HEK293 (cell line): ENCODE measurements at regions not wholly inside any gene's neighbourhood (a gene's known extent, or its start where the extent isn't known, plus 50 kb on each side); places are given as distances from the start of the nearest gene placed in this dataset.
"Not testable (repeated sequence)": the region's sequence is repeated elsewhere in the genome, so short reads cannot be mapped to it uniquely, and the experiment has no call there.

Source experiments
- CTCF ChIA-PET: fragments of 350-600 bp; formaldehyde crosslinking; extraction: SDS; loops from one replicate; lab custom pipeline; 2021; ENCODE audit warnings: antibody characterized with exemption; lab: Yijun Ruan, JAX
- POLR2A ChIA-PET: fragments of 300-600 bp; formaldehyde crosslinking; extraction: SDS; loops from one replicate; lab custom pipeline; 2020; ENCODE audit warnings: antibody characterized with exemption, inconsistent platforms; lab: Yijun Ruan, JAX
- H3K27ac ChIP-seq: fragments of 200-500 bp; sonication (Bioruptor generic); 2 replicates; pipeline ENCODE4 v1.5.1; 2014; ENCODE audit warnings: low read depth, low read length, control low read depth, inconsistent platforms; ENCODE audit errors: extremely low read depth
- H3K36me3 ChIP-seq, 2 experiments: fragments of 200-500 bp in 1 of 2; sonication (Bioruptor generic) in 1 of 2; 1 replicate in 1 of 2; 2 replicates in 1 of 2; pipeline ENCODE4 v1.5.1; 2014 to 2017; ENCODE audit warnings: inconsistent platforms in 2 of 2, low read length in 2 of 2; ENCODE audit not compliant: control insufficient read depth in 2 of 2, insufficient read depth in 1 of 2
- H3K4me1 ChIP-seq: fragments of 200-500 bp; sonication (Bioruptor generic); 2 replicates; pipeline ENCODE4 v1.5.1; 2014; ENCODE audit warnings: mild to moderate bottlenecking, low read length, inconsistent platforms; ENCODE audit not compliant: control insufficient read depth, insufficient read depth
- H3K4me3 ChIP-seq: 2 replicates; pipeline ENCODE4 v1.5.1; 2011; ENCODE audit warnings: low read depth, mild to moderate bottlenecking, control low read depth, low read length, moderate library complexity
- H3K9me3 ChIP-seq: fragments of 200-500 bp; sonication (Bioruptor generic); 2 replicates; pipeline ENCODE4 v1.5.1; 2014; ENCODE audit warnings: low read depth, low read length, inconsistent platforms; ENCODE audit not compliant: control insufficient read depth, insufficient read depth
- KLF7 ChIP-seq: fragments of 450-650 bp; formaldehyde crosslinking; IDR thresholded peaks from 2 replicates; pipeline ENCODE4 v1.5.1; 2016; ENCODE audit warnings: missing biosample characterization, missing genetic modification characterization, borderline replicate concordance
- ZFHX2 ChIP-seq: fragments of 450-650 bp; formaldehyde crosslinking; conservative IDR thresholded peaks from 2 replicates; pipeline ENCODE4 v1.5.1; 2016; ENCODE audit warnings: missing biosample characterization, missing genetic modification characterization
- ZNF133 ChIP-seq: fragments of 450-650 bp; formaldehyde crosslinking; IDR thresholded peaks from 2 replicates; pipeline ENCODE4 v1.5.1; 2016; ENCODE audit warnings: missing biosample characterization, missing genetic modification characterization
- ZNF239 ChIP-seq: fragments of 450-650 bp; formaldehyde crosslinking; IDR thresholded peaks from 2 replicates; pipeline ENCODE4 v1.5.1; 2016; ENCODE audit warnings: missing biosample characterization, missing genetic modification characterization
- ZNF292 ChIP-seq: fragments of 450-650 bp; formaldehyde crosslinking; IDR thresholded peaks from 2 replicates; pipeline ENCODE4 v1.5.1; 2016; ENCODE audit warnings: low read depth, missing biosample characterization, missing genetic modification characterization, borderline replicate concordance
- ZNF404 ChIP-seq: fragments of 450-650 bp; formaldehyde crosslinking; IDR thresholded peaks from 2 replicates; pipeline ENCODE4 v1.5.1; 2017; ENCODE audit warnings: missing biosample characterization, missing genetic modification characterization
- ZNF530 ChIP-seq: fragments of 450-650 bp; formaldehyde crosslinking; IDR thresholded peaks from 2 replicates; pipeline ENCODE4 v1.5.1; 2016; ENCODE audit warnings: low read depth, missing biosample characterization, missing genetic modification characterization
- ZNF549 ChIP-seq: fragments of 450-650 bp; IDR thresholded peaks from 2 replicates; pipeline ENCODE4 v1.5.1; 2018; ENCODE audit warnings: missing biosample characterization, missing genetic modification characterization, mild to moderate bottlenecking, inconsistent platforms, moderate library complexity
- ZNF664 ChIP-seq: fragments of 450-650 bp; formaldehyde crosslinking; IDR thresholded peaks from 2 replicates; pipeline ENCODE4 v1.5.1; 2016; ENCODE audit warnings: missing biosample characterization, missing genetic modification characterization
- ZNF692 ChIP-seq: fragments of 450-650 bp; formaldehyde crosslinking; IDR thresholded peaks from 2 replicates; pipeline ENCODE4 v1.5.1; 2016; ENCODE audit warnings: missing biosample characterization, missing genetic modification characterization
- TF ChIP-seq, protein P1 (sequence below): fragments of 450-650 bp; formaldehyde crosslinking; IDR thresholded peaks from 2 replicates; pipeline ENCODE4 v1.5.1; 2016; ENCODE audit warnings: missing biosample characterization, missing genetic modification characterization, borderline replicate concordance

- CTCF ChIA-PET: not testable (repeated sequence)
Measured at GRCh38 chr18:78508228-78508824, 471.3 kb upstream of the SALL3 start.

DNA sequence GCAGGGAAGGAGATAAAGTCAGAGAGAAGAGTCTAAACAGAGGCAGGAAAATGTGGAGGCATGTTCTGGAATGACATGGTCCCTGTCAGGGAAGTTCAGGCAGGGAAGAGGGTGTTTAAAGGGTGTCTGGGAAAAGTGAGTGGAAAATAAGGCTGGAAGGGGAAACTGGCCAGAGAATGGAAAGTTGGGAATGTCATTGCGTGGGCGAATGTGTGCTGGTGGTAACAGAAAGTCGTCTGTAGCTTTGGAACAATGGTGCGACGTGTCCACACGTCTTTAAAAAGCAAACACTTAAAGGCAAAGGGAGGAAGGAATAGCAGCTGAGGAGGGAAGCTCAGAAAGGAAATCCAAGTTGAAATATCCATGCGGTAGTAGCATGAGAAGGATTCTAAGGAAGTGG is 469.5 kb upstream of the SALL3 start:
- Histone ChIP-seq H3K4me1 (no peaks in the 10 kb centered on the region), H3K27ac (no peak overlapping the region), H3K4me3 (no peak overlapping the region), H3K36me3 (no peaks in the 10 kb centered on the region), H3K9me3 (no peaks in the 10 kb centered on the region)
- no peak for TF ChIP-seq KLF7 (tag by site-specific recombination)
- TF ChIP-seq ZNF530: no peak
- TF ChIP-seq ZNF292 (tag by site-specific recombination): no peak
- TF ChIP-seq ZNF239 (tag by site-specific recombination): no peak
- no peak for TF ChIP-seq ZNF404
- TF ChIP-seq ZNF692 (tag by site-specific recombination): no peak
- no peak for TF ChIP-seq ZNF133
- ChIA-PET POLR2A (interaction anchor here (0.5 kb wide), 1 partner anchor 548 kb away, joined by 3 read pairs; no protein-coding TSS in a partner anchor), CTCF (no interaction called here)

More at GRCh38 chr18:78508228-78508824, 471.3 kb upstream of the SALL3 start:
- H3K36me3 ChIP-seq, H3K4me3 ChIP-seq, POLR2A ChIA-PET, H3K27ac ChIP-seq, H3K4me1 ChIP-seq, H3K9me3 ChIP-seq: not testable (repeated sequence)
- TF ChIP-seq ZFHX2 (tag by site-specific recombination): 0 out of 2 replicates have a peak, but pooled peaks have one; percentile 35

DNA sequence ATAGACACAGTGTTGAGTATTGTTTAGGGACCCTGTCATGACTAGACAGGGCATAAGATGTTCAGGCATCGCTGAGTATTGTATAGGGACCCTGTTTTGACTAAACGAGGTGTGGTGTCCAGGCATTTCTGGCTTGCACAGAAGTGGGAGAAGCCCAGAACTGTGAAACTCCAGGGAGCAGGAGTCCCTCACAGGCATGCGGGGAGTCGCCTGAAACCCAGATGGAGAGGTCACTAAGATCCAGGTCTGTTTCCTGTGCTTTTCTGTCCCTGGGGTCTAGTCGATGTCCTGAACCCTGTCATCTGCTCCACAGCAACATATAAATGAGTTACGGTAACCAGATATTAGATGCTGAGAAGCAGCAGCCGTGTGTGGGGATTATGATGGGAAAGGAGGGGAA is 469.0 kb upstream of the SALL3 start:
- TF ChIP-seq, protein P1, sequence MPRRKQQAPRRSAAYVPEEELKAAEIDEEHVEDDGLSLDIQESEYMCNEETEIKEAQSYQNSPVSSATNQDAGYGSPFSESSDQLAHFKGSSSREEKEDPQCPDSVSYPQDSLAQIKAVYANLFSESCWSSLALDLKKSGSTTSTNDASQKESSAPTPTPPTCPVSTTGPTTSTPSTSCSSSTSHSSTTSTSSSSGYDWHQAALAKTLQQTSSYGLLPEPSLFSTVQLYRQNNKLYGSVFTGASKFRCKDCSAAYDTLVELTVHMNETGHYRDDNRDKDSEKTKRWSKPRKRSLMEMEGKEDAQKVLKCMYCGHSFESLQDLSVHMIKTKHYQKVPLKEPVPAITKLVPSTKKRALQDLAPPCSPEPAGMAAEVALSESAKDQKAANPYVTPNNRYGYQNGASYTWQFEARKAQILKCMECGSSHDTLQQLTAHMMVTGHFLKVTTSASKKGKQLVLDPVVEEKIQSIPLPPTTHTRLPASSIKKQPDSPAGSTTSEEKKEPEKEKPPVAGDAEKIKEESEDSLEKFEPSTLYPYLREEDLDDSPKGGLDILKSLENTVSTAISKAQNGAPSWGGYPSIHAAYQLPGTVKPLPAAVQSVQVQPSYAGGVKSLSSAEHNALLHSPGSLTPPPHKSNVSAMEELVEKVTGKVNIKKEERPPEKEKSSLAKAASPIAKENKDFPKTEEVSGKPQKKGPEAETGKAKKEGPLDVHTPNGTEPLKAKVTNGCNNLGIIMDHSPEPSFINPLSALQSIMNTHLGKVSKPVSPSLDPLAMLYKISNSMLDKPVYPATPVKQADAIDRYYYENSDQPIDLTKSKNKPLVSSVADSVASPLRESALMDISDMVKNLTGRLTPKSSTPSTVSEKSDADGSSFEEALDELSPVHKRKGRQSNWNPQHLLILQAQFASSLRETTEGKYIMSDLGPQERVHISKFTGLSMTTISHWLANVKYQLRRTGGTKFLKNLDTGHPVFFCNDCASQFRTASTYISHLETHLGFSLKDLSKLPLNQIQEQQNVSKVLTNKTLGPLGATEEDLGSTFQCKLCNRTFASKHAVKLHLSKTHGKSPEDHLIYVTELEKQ: no peak
- no peak for TF ChIP-seq ZNF549
- Histone ChIP-seq H3K27ac (no peak overlapping the region), H3K4me3 (no peak overlapping the region), H3K9me3 (no peaks in the 10 kb centered on the region), H3K36me3 (no peaks in the 10 kb centered on the region), H3K4me1 (no peaks in the 10 kb centered on the region)
- ChIA-PET CTCF (no interaction called here), POLR2A (interaction anchor here (0.5 to 0.7 kb wide), 2 partner anchors 547 to 1530 kb away, joined by 3 to 6 read pairs; no protein-coding TSS in a partner anchor)

DNA sequence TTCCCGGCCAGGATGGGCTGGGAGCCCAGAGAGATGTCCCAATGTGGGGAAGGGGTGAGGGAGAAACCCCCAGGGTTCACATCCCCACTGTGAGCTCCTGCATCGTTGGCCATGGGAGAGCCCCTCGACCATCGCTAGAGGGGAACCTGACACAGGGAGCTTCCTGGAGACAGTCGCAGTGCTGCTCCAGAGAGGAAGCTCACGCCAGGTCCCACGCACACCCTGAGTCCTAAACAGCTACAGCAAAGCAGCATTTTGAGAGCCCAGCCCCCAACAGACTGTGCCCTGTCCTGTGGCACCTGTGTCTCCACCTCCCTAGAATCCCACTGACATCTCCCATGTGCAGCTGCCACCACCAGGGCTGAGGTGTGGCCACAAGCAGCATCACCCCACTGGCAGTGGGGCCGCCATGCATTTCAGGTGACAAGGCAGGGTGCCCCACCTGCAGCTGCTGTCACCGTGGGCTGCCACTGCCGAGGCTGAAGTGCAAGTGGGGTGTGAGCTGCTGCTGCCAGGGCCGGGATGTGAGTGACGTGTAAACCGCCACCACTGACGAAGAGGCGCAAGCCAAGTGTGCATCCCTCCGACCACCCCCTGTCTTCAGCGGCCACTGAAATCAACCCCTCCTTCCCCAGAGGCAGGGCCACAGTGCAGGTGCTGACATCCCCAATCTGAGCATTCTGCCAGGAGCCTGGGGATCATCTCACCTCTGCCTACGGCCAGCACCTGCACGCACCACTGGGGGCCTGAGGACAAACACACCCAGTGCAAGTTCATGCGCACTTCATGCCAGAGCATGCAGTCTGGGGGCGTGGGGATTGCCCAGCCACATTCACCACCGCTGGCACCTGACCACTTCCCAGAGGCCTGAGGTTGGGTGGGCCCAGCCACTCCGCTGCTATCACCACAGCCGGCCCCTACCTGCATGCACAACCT is 467.7 kb upstream of the SALL3 start:
- POLR2A ChIA-PET: no interaction called here
- H3K4me3 ChIP-seq: no peak overlapping the region
- H3K36me3 ChIP-seq: no peaks in the 10 kb centered on the region
- H3K9me3 ChIP-seq: no peaks in the 10 kb centered on the region
- CTCF ChIA-PET: interaction anchor here (0.5 kb wide), 1 partner anchor 587 kb away, joined by 3 read pairs; no protein-coding TSS in a partner anchor
- TF ChIP-seq ZNF664 (tag by site-specific recombination): no peak
- no peak overlapping the region for H3K27ac ChIP-seq
- no peaks in the 10 kb centered on the region for H3K4me1 ChIP-seq
